ENCODE measurements at regions not wholly inside any gene's neighbourhood (a gene's known extent, or its start where the extent isn't known, plus 50 kb on each side); places are given as distances from the start of the nearest gene placed in this dataset.

DNA sequence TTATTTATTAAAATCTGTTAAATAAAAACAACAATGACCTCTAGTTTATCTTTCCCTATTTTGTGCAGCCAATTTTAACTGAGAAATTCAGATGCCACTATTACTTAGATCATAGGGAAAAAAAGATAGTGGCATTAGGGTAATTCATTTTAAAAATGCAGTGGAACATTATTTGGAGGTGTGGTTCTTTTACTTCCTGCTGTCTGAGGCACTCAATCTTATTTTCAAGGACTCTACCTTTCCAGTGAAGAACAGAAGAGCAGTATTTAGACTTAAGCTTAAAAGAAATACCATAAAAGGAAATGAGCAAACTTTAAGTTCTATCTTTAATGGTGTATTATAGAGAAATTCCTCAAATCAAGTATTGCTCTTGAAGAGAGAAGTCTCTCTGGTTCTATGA lies 342.6 kb upstream of the KLF12 start:
- H3K4me1 ChIP-seq (ENCODE audit: insufficient read depth): no peaks in the 10 kb centered on the region
- no peaks in the 10 kb centered on the region for H3K9me2 ChIP-seq (replicated peaks; ENCODE audit: insufficient read depth)
- H3K9me3 ChIP-seq (ENCODE audit: low read depth): no peaks in the 10 kb centered on the region
- DNase-seq (ENCODE audit: low spot score): no peak
- H3K4me2 ChIP-seq: no peak overlapping the region
- TF ChIP-seq, protein P1, sequence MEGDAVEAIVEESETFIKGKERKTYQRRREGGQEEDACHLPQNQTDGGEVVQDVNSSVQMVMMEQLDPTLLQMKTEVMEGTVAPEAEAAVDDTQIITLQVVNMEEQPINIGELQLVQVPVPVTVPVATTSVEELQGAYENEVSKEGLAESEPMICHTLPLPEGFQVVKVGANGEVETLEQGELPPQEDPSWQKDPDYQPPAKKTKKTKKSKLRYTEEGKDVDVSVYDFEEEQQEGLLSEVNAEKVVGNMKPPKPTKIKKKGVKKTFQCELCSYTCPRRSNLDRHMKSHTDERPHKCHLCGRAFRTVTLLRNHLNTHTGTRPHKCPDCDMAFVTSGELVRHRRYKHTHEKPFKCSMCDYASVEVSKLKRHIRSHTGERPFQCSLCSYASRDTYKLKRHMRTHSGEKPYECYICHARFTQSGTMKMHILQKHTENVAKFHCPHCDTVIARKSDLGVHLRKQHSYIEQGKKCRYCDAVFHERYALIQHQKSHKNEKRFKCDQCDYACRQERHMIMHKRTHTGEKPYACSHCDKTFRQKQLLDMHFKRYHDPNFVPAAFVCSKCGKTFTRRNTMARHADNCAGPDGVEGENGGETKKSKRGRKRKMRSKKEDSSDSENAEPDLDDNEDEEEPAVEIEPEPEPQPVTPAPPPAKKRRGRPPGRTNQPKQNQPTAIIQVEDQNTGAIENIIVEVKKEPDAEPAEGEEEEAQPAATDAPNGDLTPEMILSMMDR (IDR thresholded peaks at IDR 0.05; ENCODE audit: poor library complexity): no peak
- TF ChIP-seq EZH2phosphoT487 (IDR thresholded peaks at IDR 0.05; ENCODE audit: low read depth, severe bottlenecking, unreplicated experiment): no peak
- H3K4me3 ChIP-seq: no peak overlapping the region
- no peak overlapping the region for H2AFZ ChIP-seq
- no peaks in the 10 kb centered on the region for H4K20me1 ChIP-seq (ENCODE audit: insufficient read depth, poor library complexity, severe bottlenecking)
- H3K36me3 ChIP-seq (replicated peaks; ENCODE audit: insufficient read depth, low read depth): no peaks in the 10 kb centered on the region
- no peaks in the 10 kb centered on the region for H3K27me3 ChIP-seq
- no peaks in the 10 kb centered on the region for H3K79me2 ChIP-seq
- H3K27ac ChIP-seq: no peak overlapping the region

DNA sequence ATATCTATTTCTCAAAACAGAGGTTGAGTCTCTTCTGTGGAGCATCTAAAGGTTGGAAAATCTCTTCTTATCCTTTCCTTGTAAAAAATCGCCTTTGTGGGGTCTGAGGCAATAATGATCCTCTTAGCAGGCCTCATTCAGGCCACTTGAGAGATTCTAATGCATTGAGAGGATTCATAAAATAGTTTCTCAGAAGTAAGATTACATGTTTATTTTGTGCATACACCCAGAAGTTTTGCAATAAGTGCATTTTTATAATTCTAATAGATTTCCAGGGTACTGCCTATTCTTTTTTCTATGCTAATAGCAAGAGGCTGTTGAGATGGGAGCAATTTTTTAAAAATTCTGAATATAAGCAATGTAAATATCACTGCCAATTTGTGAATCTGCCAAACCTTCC lies 342.2 kb upstream of the KLF12 start:
- H3K4me3 ChIP-seq: no peak overlapping the region
- no peak for DNase-seq (ENCODE audit: low spot score)
- H3K4me1 ChIP-seq (ENCODE audit: insufficient read depth): no peaks in the 10 kb centered on the region
- H3K4me2 ChIP-seq: no peak overlapping the region
- no peaks in the 10 kb centered on the region for H3K79me2 ChIP-seq
- TF ChIP-seq, protein P1 (IDR thresholded peaks at IDR 0.05; ENCODE audit: poor library complexity): no peak
- TF ChIP-seq EZH2phosphoT487 (IDR thresholded peaks at IDR 0.05; ENCODE audit: low read depth, severe bottlenecking, unreplicated experiment) (no peak), EZH2 (IDR thresholded peaks at IDR 0.05; ENCODE audit: borderline replicate concordance) (no peak)
- no peak overlapping the region for H2AFZ ChIP-seq
- 93% methylated on average over 1 of the region's 1 CpG for WGBS (ENCODE audit: low lambda C conversion rate, missing lambda C conversion rate)
- no peaks in the 10 kb centered on the region for H3K27me3 ChIP-seq
- no peaks in the 10 kb centered on the region for H3K36me3 ChIP-seq (replicated peaks; ENCODE audit: insufficient read depth, low read depth)
- H3K27ac ChIP-seq: no peak overlapping the region
- no peaks in the 10 kb centered on the region for H4K20me1 ChIP-seq (ENCODE audit: insufficient read depth, poor library complexity, severe bottlenecking)
- no peaks in the 10 kb centered on the region for H3K9me3 ChIP-seq (ENCODE audit: low read depth)
- no peaks in the 10 kb centered on the region for H3K9me2 ChIP-seq (replicated peaks; ENCODE audit: insufficient read depth)

DNA sequence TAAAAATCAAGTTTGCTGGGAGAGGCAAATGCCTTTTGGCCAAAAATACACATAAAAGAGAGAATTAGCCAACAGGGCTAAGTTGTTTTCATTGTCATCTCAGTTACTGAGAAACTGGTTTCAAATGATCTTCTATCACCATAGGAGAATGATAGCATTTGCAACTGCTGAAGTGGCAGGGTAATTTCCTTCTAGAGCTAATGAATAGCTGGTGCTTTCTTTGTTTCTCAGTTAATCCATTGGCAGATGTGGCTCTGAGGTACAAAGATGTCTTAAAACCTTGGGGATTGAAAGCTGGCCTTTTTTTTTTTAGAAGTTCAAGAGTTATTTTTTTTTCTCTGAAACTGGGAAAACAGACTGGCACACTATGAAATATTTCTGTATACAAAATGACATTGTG lies 332.7 kb upstream of the KLF12 start:
- no peaks in the 10 kb centered on the region for H4K20me1 ChIP-seq (ENCODE audit: insufficient read depth, poor library complexity, severe bottlenecking)
- no peaks in the 10 kb centered on the region for H3K79me2 ChIP-seq
- no peaks in the 10 kb centered on the region for H3K27me3 ChIP-seq
- TF ChIP-seq EZH2phosphoT487 (IDR thresholded peaks at IDR 0.05; ENCODE audit: low read depth, severe bottlenecking, unreplicated experiment) (no peak), EZH2 (IDR thresholded peaks at IDR 0.05; ENCODE audit: borderline replicate concordance) (no peak)
- TF ChIP-seq, protein P1 (IDR thresholded peaks at IDR 0.05; ENCODE audit: poor library complexity): no peak
- no peak for DNase-seq (ENCODE audit: low spot score)
- no peaks in the 10 kb centered on the region for H3K9me3 ChIP-seq (ENCODE audit: low read depth)
- H3K27ac ChIP-seq: no peak overlapping the region
- H2AFZ ChIP-seq: no peak overlapping the region
- H3K9me2 ChIP-seq (replicated peaks; ENCODE audit: insufficient read depth): no peaks in the 10 kb centered on the region
- H3K4me3 ChIP-seq: no peak overlapping the region
- no peaks in the 10 kb centered on the region for H3K4me1 ChIP-seq (ENCODE audit: insufficient read depth)
- H3K4me2 ChIP-seq: no peak overlapping the region
- H3K36me3 ChIP-seq (replicated peaks; ENCODE audit: insufficient read depth, low read depth): no peaks in the 10 kb centered on the region

DNA sequence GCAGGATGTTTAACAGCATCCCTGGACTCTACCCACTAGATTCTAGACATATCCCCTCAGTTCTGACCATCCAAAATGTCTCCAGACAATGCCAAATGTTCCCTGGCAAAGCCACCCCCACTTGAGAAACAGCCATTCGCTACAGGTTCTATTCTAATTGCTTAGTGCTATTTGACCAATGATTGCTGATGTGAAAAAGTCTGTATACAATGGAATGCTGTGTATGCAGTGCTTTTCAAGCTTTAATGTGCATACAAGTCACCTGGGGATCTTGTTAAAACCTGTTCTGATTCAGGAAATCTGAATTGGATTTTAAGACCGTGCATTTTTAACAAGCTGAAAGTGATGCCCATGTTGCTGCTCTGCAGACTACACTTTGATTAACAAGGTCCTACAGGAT lies 331.8 kb upstream of the KLF12 start:
- WGBS (ENCODE audit: low lambda C conversion rate, missing lambda C conversion rate): 80% methylated on average over 2 of the region's 2 CpGs
- no peaks in the 10 kb centered on the region for H4K20me1 ChIP-seq (ENCODE audit: insufficient read depth, poor library complexity, severe bottlenecking)
- DNase-seq (ENCODE audit: low spot score): no peak
- H3K27me3 ChIP-seq: no peaks in the 10 kb centered on the region
- H3K27ac ChIP-seq: no peak overlapping the region
- TF ChIP-seq, protein P1 (IDR thresholded peaks at IDR 0.05; ENCODE audit: poor library complexity): no peak
- TF ChIP-seq EZH2 (IDR thresholded peaks at IDR 0.05; ENCODE audit: borderline replicate concordance) (no peak), EZH2phosphoT487 (IDR thresholded peaks at IDR 0.05; ENCODE audit: low read depth, severe bottlenecking, unreplicated experiment) (no peak)
- no peaks in the 10 kb centered on the region for H3K79me2 ChIP-seq
- H2AFZ ChIP-seq: no peak overlapping the region
- H3K9me3 ChIP-seq (ENCODE audit: low read depth): no peaks in the 10 kb centered on the region
- H3K9me2 ChIP-seq (replicated peaks; ENCODE audit: insufficient read depth): no peaks in the 10 kb centered on the region
- no peak overlapping the region for H3K4me2 ChIP-seq
- no peaks in the 10 kb centered on the region for H3K36me3 ChIP-seq (replicated peaks; ENCODE audit: insufficient read depth, low read depth)
- no peaks in the 10 kb centered on the region for H3K4me1 ChIP-seq (ENCODE audit: insufficient read depth)
- no peak overlapping the region for H3K4me3 ChIP-seq
